ENCODE measurements at regions not wholly inside any gene's neighbourhood (a gene's known extent, or its start where the extent isn't known, plus 50 kb on each side); places are given as distances from the start of the nearest gene placed in this dataset.

GRCh38 chr11:32176223-32176934, 85.5 kb downstream of the RCN1 start:
- TF ChIP-seq ZSCAN16 (tag by site-specific recombination; IDR thresholded peaks at IDR 0.05), result no peak
- no peak for TF ChIP-seq ZNF639 (tag by site-specific recombination; IDR thresholded peaks at IDR 0.05)
- TF ChIP-seq AEBP2 (tag by site-specific recombination; IDR thresholded peaks at IDR 0.05; ENCODE audit: borderline replicate concordance), result no peak
- TF ChIP-seq ZNF660 (tag by site-specific recombination; IDR thresholded peaks at IDR 0.05), result peak; percentile 44; the same call in 1 of the 2 replicates
- no peak for TF ChIP-seq SALL2 (tag by site-specific recombination; IDR thresholded peaks at IDR 0.05; ENCODE audit: borderline replicate concordance)
- 0 out of 2 replicates have a peak, but pooled peaks have one; percentile 36 for TF ChIP-seq CTCF (tag by site-specific recombination; IDR thresholded peaks at IDR 0.05)

Measured in HEK293 (cell line).